SK-N-SH treated with all-trans-retinoic acid at 6 μM for 48 hours (cell line): ENCODE measurements at regions not wholly inside any gene's neighbourhood (a gene's known extent, or its start where the extent isn't known, plus 50 kb on each side); places are given as distances from the start of the nearest gene placed in this dataset.
A peak's percentile ranks its signal among the peaks of the same experiment; 100 is the strongest.

Experiments
- ATAC-seq: fragments of 200-7000 bp; cut with Tn5 transposase; 3 replicates; pipeline ENCODE4 v1.9.1; 2020; ENCODE audit warnings: mild to moderate bottlenecking, moderate library complexity
- BACH2 ChIP-seq: fragments of 250-450 bp; sonication (Bioruptor Pico); IDR thresholded peaks from 2 replicates; pipeline ENCODE4 v1.9.0; 2021; ENCODE audit warnings: mild to moderate bottlenecking, borderline replicate concordance
- CREB5 ChIP-seq: fragments of 250-450 bp; sonication (Bioruptor Pico); IDR thresholded peaks from 2 replicates; pipeline ENCODE4 v1.5.1; 2020; ENCODE audit warnings: low read depth, mild to moderate bottlenecking, moderate library complexity
- ISL1 ChIP-seq: fragments of 250-450 bp; sonication (Bioruptor Pico); IDR thresholded peaks from 2 replicates; pipeline ENCODE4 v2.1.2; 2022; ENCODE audit warnings: mild to moderate bottlenecking, moderate library complexity
- PATZ1 ChIP-seq: fragments of 250-450 bp; sonication (Bioruptor Pico); IDR thresholded peaks from 2 replicates; pipeline ENCODE4 v1.8.0; 2020; ENCODE audit warnings: mild to moderate bottlenecking, moderate library complexity, borderline replicate concordance
- POU6F1 ChIP-seq: fragments of 250-450 bp; sonication (Bioruptor Pico); IDR thresholded peaks from 2 replicates; pipeline ENCODE4 v1.8.0; 2021; ENCODE audit warnings: low read depth, mild to moderate bottlenecking, moderate library complexity, borderline replicate concordance
- PPARA ChIP-seq: fragments of 250-450 bp; sonication (Bioruptor Pico); IDR thresholded peaks from 2 replicates; pipeline ENCODE4 v1.5.0; 2020; ENCODE audit warnings: mild to moderate bottlenecking, borderline replicate concordance
- RARB ChIP-seq: fragments of 250-450 bp; sonication (Bioruptor Pico); IDR thresholded peaks from 2 replicates; pipeline ENCODE4 v1.8.0; 2021; ENCODE audit warnings: mild to moderate bottlenecking, moderate library complexity
- TSHZ2 ChIP-seq: fragments of 250-450 bp; sonication (Bioruptor Pico); IDR thresholded peaks from 2 replicates; pipeline ENCODE4 v1.5.0; 2020; ENCODE audit warnings: mild to moderate bottlenecking, moderate library complexity
- ZC3H10 ChIP-seq: fragments of 250-450 bp; sonication (Bioruptor Pico); IDR thresholded peaks from 2 replicates; pipeline ENCODE4 v1.5.1; 2021; ENCODE audit warnings: mild to moderate bottlenecking, moderate library complexity
- ZFP30 ChIP-seq: fragments of 450-650 bp; formaldehyde crosslinking; IDR thresholded peaks from 2 replicates; pipeline ENCODE4 v1.5.0; 2022; ENCODE audit warnings: mild to moderate bottlenecking, moderate library complexity
- ZNF565 ChIP-seq: fragments of 450-650 bp; formaldehyde crosslinking; conservative IDR thresholded peaks from 2 replicates; pipeline ENCODE4 v1.5.0; 2020; ENCODE audit warnings: low read depth, mild to moderate bottlenecking, moderate library complexity
- ZNF8 ChIP-seq: fragments of 450-650 bp; formaldehyde crosslinking; IDR thresholded peaks from 2 replicates; pipeline ENCODE4 v1.5.0; 2020; ENCODE audit warnings: mild to moderate bottlenecking, moderate library complexity

- TF ChIP-seq TSHZ2 (CRISPR knock-in tag): no peak
- no peak for TF ChIP-seq RARB (CRISPR knock-in tag)
- TF ChIP-seq ZC3H10 (CRISPR knock-in tag): no peak
- no peak for TF ChIP-seq PATZ1 (CRISPR knock-in tag)
- no peak for TF ChIP-seq POU6F1 (CRISPR knock-in tag)
Observed at GRCh38 chr2:37560863-37561614, 110.4 kb downstream of the CDC42EP3 start (continued).

GRCh38 chr2:37561615-37562569 is 109.5 kb downstream of the CDC42EP3 start:
- no peak for TF ChIP-seq ZNF565 (CRISPR knock-in tag)
- TF ChIP-seq PATZ1 (CRISPR knock-in tag): peak; percentile 48; the same call in 1 of the 2 replicates
- TF ChIP-seq PPARA (CRISPR knock-in tag): no peak
- TF ChIP-seq ISL1 (CRISPR knock-in tag): peak; percentile 86
- 0 out of 2 replicates have a peak, but pooled peaks have one; percentile 70 for TF ChIP-seq CREB5
- no peak for TF ChIP-seq BACH2 (CRISPR knock-in tag)
- ATAC-seq: peak; percentile 89

- ATAC-seq: no peak
- no peak for TF ChIP-seq ISL1 (CRISPR knock-in tag)
Observed at GRCh38 chr2:37563375-37564015, 107.9 kb downstream of the CDC42EP3 start.

- no peak for ATAC-seq
- TF ChIP-seq RARB (CRISPR knock-in tag) (no peak), ZNF8 (no peak), ZFP30 (no peak)
Observed at GRCh38 chr2:37564356-37564755, 107.1 kb downstream of the CDC42EP3 start.
